ENCODE measurements at regions not wholly inside any gene's neighbourhood (a gene's known extent, or its start where the extent isn't known, plus 50 kb on each side); places are given as distances from the start of the nearest gene placed in this dataset.

DNA sequence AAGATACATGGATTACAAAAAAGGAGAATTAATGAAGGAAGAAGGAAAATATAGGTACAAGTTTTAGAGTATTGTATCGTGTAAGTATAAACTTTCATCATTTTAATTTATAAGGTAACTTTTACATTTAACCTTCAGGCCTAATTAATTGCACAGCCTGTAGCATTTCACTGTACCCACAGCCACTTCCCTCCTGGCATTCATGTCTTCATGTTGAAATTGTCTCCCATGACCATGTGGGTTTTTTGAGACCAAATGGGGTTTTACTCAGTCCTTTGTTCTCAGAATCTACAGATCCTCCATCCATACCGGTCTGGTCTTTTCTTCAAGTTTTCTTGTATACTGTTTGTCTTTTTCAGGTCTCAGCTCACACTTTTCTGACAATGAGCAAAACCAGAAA is 194.3 kb upstream of the CLNK start:
- no peaks in the 10 kb centered on the region for H3K36me3 ChIP-seq (ENCODE audit: control insufficient read depth, insufficient read depth, low read length)
- H3K9ac ChIP-seq (ENCODE audit: low read depth, low read length): no peak overlapping the region
- H3K9me3 ChIP-seq (ENCODE audit: control insufficient read depth, insufficient read depth, low read length): no peaks in the 10 kb centered on the region
- no peak overlapping the region for H3K27ac ChIP-seq (ENCODE audit: low read depth, low read length)
- H3K27me3 ChIP-seq (ENCODE audit: control insufficient read depth, insufficient read depth, low read length): no peaks in the 10 kb centered on the region
- no peaks in the 10 kb centered on the region; the same call in 1 of the 2 replicates for H3K4me1 ChIP-seq (ENCODE audit: control insufficient read depth, insufficient read depth, low read length)
- no peak overlapping the region for H3K4me3 ChIP-seq (ENCODE audit: low read depth, low read length)

DNA sequence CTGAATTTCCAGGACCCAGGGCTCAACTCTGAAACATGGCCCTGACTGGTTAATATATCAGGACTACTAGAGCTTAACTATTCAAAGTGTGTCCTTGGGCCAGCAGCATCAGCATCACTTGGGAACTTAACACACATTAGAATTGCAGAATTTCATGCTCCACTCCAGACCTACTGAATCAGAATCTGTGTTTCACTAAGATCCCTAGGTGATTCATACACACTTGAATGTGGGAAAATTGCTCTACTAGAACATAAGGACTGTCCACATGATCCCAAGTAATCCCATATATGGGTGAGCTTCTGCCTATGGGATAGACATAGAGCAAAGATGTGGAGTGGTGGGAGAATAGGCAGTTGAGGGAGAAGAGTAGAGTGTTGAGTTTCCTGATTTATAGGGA is 192.5 kb upstream of the CLNK start:
- no peaks in the 10 kb centered on the region for H3K36me3 ChIP-seq (ENCODE audit: control insufficient read depth, insufficient read depth, low read length)
- H3K9ac ChIP-seq (ENCODE audit: low read depth, low read length): no peak overlapping the region
- no peak overlapping the region for H3K27ac ChIP-seq (ENCODE audit: low read depth, low read length)
- H3K27me3 ChIP-seq (ENCODE audit: control insufficient read depth, insufficient read depth, low read length): no peaks in the 10 kb centered on the region
- no peaks in the 10 kb centered on the region; the same call in 1 of the 2 replicates for H3K4me1 ChIP-seq (ENCODE audit: control insufficient read depth, insufficient read depth, low read length)
- no peaks in the 10 kb centered on the region for H3K9me3 ChIP-seq (ENCODE audit: control insufficient read depth, insufficient read depth, low read length)
- H3K4me3 ChIP-seq (ENCODE audit: low read depth, low read length): no peak overlapping the region

DNA sequence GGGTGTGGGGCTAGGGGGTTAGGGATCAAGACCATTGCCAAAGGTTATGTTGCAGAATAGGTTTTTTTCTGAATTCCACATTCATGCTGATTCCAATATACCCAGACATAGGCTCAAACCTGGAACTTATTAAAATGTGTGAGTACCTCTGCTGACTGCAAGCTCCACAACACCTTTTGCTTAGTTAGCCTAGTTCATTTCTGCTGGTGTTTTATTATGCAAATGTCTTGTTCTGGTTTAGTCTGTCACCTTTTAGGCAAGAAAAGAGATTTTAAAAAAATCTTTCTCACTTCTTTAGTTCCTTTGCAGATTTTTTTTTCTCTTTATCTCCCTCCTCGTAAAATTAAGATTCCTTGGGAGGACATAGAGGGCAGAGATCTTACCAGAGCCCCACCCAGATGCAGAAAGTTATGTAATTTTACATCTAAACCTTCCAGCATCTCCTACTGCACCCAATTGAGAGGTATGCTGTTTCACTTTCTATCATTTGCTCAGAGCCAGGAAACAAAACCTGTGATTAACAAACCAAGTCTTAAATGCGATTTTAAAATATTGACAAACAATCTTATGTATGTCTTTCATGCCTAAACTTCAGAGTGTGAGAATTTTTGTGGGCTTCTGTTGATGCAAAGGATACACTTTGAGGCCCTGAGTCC is 190.7 kb upstream of the CLNK start:
- H3K4me1 ChIP-seq (ENCODE audit: control insufficient read depth, insufficient read depth, low read length): no peaks in the 10 kb centered on the region; the same call in 1 of the 2 replicates
- no peak overlapping the region for H3K9ac ChIP-seq (ENCODE audit: low read depth, low read length)
- H3K27ac ChIP-seq (ENCODE audit: low read depth, low read length): no peak overlapping the region
- no peaks in the 10 kb centered on the region for H3K27me3 ChIP-seq (ENCODE audit: control insufficient read depth, insufficient read depth, low read length)
- no peaks in the 10 kb centered on the region for H3K36me3 ChIP-seq (ENCODE audit: control insufficient read depth, insufficient read depth, low read length)
- H3K4me3 ChIP-seq (ENCODE audit: low read depth, low read length): no peak overlapping the region
- H3K9me3 ChIP-seq (ENCODE audit: control insufficient read depth, insufficient read depth, low read length): no peaks in the 10 kb centered on the region

DNA sequence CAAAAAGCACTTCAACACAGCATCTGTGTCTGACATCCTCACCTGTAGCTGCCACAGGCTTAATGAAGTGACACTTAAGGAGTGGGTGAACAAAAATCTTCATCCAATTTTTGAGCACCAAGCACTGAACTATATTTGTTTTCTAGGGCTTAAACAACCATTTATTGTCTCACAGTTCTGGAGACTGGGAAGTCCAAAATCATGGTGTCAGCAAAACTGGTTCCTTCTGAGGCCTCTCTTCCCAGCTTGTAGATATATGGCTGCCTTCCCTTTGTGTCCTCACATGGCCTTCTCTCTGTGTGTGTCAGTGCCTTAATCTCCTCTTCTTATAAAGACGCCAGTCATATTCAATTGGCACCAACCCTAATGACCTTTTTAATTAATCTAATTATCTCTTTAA is 189.2 kb upstream of the CLNK start:
- Histone ChIP-seq H3K27me3 (ENCODE audit: control insufficient read depth, insufficient read depth, low read length) (no peaks in the 10 kb centered on the region), H3K4me1 (ENCODE audit: control insufficient read depth, insufficient read depth, low read length) (no peaks in the 10 kb centered on the region; the same call in 1 of the 2 replicates), H3K9ac (ENCODE audit: low read depth, low read length) (no peak overlapping the region), H3K36me3 (ENCODE audit: control insufficient read depth, insufficient read depth, low read length) (no peaks in the 10 kb centered on the region), H3K9me3 (ENCODE audit: control insufficient read depth, insufficient read depth, low read length) (no peaks in the 10 kb centered on the region), H3K27ac (ENCODE audit: low read depth, low read length) (no peak overlapping the region), H3K4me3 (ENCODE audit: low read depth, low read length) (no peak overlapping the region)

DNA sequence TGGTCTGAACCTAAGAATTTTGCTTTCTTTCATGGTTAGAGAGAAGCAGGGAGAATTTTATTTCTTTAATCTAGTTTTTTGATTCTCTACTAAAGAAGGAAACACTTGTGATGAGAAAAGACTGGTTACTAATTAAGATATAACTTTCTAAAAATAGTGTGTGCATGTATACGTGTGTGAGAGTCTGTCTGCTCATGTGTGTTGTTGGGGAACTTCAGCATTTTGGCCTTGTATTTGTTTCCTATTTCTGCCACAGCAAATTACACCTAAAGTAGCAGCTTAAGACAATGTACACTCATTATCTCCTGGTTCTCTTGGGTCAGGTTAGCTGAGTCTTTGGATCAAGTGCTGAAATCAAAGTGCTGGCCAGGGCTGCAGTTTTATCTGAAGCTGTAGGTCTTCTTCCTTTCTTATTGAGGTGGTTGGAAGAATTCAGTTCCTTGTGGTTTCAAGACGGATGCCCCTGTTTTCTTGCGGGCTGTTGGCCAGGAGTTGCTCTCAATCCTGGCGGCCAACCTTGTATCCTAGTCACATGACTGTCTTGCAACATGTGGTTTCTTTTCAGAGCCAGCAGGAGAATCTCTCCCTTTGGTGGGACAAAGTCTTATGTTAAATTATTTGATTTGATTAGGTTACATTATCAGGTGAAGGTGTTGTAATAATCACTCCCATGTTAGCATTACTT is 188.4 kb upstream of the CLNK start:
- no peaks in the 10 kb centered on the region for H3K27me3 ChIP-seq (ENCODE audit: control insufficient read depth, insufficient read depth, low read length)
- no peak overlapping the region for H3K4me3 ChIP-seq (ENCODE audit: low read depth, low read length)
- H3K9me3 ChIP-seq (ENCODE audit: control insufficient read depth, insufficient read depth, low read length): no peaks in the 10 kb centered on the region
- no peaks in the 10 kb centered on the region for H3K36me3 ChIP-seq (ENCODE audit: control insufficient read depth, insufficient read depth, low read length)
- no peak overlapping the region for H3K27ac ChIP-seq (ENCODE audit: low read depth, low read length)
- H3K9ac ChIP-seq (ENCODE audit: low read depth, low read length): no peak overlapping the region
- H3K4me1 ChIP-seq (ENCODE audit: control insufficient read depth, insufficient read depth, low read length): no peaks in the 10 kb centered on the region; the same call in 1 of the 2 replicates

DNA sequence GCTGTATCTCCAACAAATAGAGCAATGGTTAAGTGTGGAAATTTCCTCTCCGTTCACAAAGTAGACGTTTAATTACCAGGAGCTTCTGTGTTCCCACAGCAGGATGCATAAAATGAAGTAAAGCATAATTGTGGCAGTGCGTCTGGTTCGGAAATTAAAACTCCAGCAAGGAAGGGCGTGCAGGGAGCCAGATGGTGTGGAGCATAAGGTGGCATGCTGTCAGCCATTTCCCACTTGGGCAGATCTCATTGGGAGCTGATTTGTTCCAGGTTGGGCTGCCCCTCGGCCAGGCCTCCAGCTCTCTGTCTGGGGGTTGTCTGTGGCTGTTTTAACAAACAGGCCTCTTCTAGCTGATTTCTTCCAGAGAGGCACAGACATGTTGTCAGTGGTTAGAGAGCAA is 182.1 kb upstream of the CLNK start:
- no peaks in the 10 kb centered on the region for H3K36me3 ChIP-seq (ENCODE audit: control insufficient read depth, insufficient read depth, low read length)
- no peaks in the 10 kb centered on the region for H3K9me3 ChIP-seq (ENCODE audit: control insufficient read depth, insufficient read depth, low read length)
- no peak overlapping the region for H3K4me3 ChIP-seq (ENCODE audit: low read depth, low read length)
- no peak overlapping the region for H3K9ac ChIP-seq (ENCODE audit: low read depth, low read length)
- H3K27me3 ChIP-seq (ENCODE audit: control insufficient read depth, insufficient read depth, low read length): no peaks in the 10 kb centered on the region
- H3K27ac ChIP-seq (ENCODE audit: low read depth, low read length): no peak overlapping the region
- H3K4me1 ChIP-seq (ENCODE audit: control insufficient read depth, insufficient read depth, low read length): no peaks in the 10 kb centered on the region

DNA sequence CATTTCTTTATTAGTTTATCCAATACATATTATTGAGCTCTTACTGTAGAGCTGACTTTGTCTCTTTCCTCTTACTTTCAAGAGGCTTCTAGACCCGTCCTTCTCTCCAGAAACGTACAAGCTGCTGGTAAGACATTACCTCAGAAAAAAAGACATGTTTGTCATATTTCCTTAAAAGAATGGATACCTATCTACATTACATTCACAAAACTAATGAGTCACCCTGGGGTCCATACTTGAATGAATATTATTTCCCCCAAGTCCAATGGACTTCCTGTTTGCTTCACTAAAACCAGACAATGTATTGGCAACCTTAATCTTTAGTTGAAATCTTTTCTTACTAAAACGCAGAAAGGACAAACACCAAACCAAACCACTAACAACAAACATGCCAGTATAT is 176.5 kb upstream of the CLNK start:
- Histone ChIP-seq H3K9me3 (ENCODE audit: control insufficient read depth, insufficient read depth, low read length) (peaks cover 11% of the 10 kb centered on the region; the same call in 1 of the 2 replicates), H3K27ac (ENCODE audit: low read depth, low read length) (no peak overlapping the region), H3K27me3 (ENCODE audit: control insufficient read depth, insufficient read depth, low read length) (no peaks in the 10 kb centered on the region), H3K9ac (ENCODE audit: low read depth, low read length) (no peak overlapping the region), H3K4me3 (ENCODE audit: low read depth, low read length) (no peak overlapping the region), H3K4me1 (ENCODE audit: control insufficient read depth, insufficient read depth, low read length) (no peaks in the 10 kb centered on the region), H3K36me3 (ENCODE audit: control insufficient read depth, insufficient read depth, low read length) (no peaks in the 10 kb centered on the region)

DNA sequence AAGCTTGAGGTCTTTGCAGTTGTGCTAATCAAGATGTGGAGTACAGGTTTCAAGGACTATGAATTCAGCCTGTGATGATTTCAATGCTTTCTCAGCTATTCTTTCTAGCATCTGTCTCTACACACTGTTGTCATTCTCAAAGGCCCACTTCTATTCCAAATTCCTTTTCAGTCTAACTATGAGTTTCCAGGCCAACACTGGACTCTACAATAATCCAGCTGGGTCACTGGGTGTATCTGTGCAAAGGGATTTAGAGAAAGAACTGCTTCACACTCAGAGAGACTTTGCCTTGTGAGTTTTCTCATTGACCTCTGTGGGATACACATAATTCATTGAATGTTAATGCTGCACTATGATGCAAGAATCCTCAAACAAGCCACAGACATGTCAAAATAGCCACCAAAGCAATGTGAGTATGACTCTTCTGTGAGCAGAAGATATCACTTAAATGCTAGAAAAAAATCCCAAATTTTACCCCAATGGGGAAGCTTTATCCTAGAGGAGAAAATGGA is 171.8 kb upstream of the CLNK start:
- Histone ChIP-seq H3K9me3 (ENCODE audit: control insufficient read depth, insufficient read depth, low read length) (peaks cover 11% of the 10 kb centered on the region; the same call in 1 of the 2 replicates), H3K4me1 (ENCODE audit: control insufficient read depth, insufficient read depth, low read length) (no peaks in the 10 kb centered on the region), H3K36me3 (ENCODE audit: control insufficient read depth, insufficient read depth, low read length) (no peaks in the 10 kb centered on the region), H3K4me3 (ENCODE audit: low read depth, low read length) (no peak overlapping the region), H3K27me3 (ENCODE audit: control insufficient read depth, insufficient read depth, low read length) (no peaks in the 10 kb centered on the region), H3K27ac (ENCODE audit: low read depth, low read length) (no peak overlapping the region), H3K9ac (ENCODE audit: low read depth, low read length) (no peak overlapping the region)

DNA sequence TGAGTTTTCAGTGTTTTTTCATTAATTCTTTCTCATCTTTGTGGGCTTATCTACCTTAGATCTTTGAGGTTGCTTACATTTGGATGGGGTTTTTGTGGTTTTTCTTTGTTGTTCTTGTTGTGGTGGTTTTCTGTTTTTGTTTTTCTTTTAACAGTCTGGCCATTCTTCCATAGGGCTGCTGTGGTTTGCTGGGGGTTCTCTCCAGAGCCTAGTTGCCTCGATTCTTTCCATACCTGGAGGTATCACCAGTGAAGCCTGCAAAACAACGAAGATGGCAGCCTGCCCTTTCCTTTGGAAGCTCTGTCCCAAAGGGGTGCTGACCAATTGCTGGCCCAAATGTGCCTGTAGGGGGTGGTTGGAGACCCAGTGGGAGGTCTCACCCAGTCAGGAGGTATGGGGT is 168.6 kb upstream of the CLNK start:
- no peaks in the 10 kb centered on the region for H3K4me1 ChIP-seq (ENCODE audit: control insufficient read depth, insufficient read depth, low read length)
- no peak overlapping the region for H3K4me3 ChIP-seq (ENCODE audit: low read depth, low read length)
- H3K27me3 ChIP-seq (ENCODE audit: control insufficient read depth, insufficient read depth, low read length): no peaks in the 10 kb centered on the region
- no peaks in the 10 kb centered on the region for H3K36me3 ChIP-seq (ENCODE audit: control insufficient read depth, insufficient read depth, low read length)
- H3K9me3 ChIP-seq (ENCODE audit: control insufficient read depth, insufficient read depth, low read length): peaks cover 11% of the 10 kb centered on the region; the same call in 1 of the 2 replicates
- no peak overlapping the region for H3K27ac ChIP-seq (ENCODE audit: low read depth, low read length)
- no peak overlapping the region for H3K9ac ChIP-seq (ENCODE audit: low read depth, low read length)

DNA sequence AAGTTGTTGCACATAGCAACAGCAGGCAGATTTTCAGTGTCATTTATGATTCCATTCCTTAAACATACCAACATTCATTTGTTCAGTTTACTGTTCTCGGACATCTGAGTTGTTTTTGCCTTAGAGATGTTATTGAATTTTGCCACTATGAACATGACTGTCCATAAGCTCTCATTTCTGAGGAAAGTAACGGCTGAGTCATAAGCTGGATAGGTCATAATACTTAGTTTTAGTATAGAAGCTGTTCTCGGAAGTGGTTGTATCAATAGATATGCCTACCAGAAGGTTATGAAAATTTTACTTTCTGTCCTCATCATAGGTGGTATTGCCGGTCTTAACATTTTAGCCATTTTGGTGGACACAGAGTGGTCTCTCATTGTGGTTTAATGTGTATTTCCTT is 157.1 kb upstream of the CLNK start:
- no peak overlapping the region for H3K9ac ChIP-seq (ENCODE audit: low read depth, low read length)
- no peak overlapping the region for H3K27ac ChIP-seq (ENCODE audit: low read depth, low read length)
- no peaks in the 10 kb centered on the region for H3K36me3 ChIP-seq (ENCODE audit: control insufficient read depth, insufficient read depth, low read length)
- no peak overlapping the region for H3K4me3 ChIP-seq (ENCODE audit: low read depth, low read length)
- no peaks in the 10 kb centered on the region for H3K9me3 ChIP-seq (ENCODE audit: control insufficient read depth, insufficient read depth, low read length)
- H3K27me3 ChIP-seq (ENCODE audit: control insufficient read depth, insufficient read depth, low read length): no peaks in the 10 kb centered on the region
- H3K4me1 ChIP-seq (ENCODE audit: control insufficient read depth, insufficient read depth, low read length): no peaks in the 10 kb centered on the region

DNA sequence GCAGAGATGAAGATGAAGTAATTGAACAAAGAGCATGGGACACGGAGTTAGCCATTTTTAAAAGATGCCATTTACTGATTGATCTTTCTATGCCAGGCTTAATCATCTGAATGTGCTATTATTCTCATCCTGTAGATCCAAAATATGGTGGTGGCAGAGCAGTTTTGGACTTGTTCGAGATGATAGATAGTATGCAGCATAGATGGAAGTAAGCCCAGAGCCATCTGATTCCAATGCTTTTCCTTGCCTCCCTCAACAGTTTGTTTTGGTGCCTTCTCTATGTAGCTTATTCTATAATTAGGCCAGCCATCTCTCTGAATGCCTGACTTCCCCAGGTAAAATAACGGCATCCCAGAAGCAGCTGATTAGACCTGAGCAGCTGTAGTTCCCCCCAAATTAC is 152.6 kb upstream of the CLNK start:
- Histone ChIP-seq H3K4me1 (ENCODE audit: control insufficient read depth, insufficient read depth, low read length) (no peaks in the 10 kb centered on the region), H3K9me3 (ENCODE audit: control insufficient read depth, insufficient read depth, low read length) (no peaks in the 10 kb centered on the region), H3K27ac (ENCODE audit: low read depth, low read length) (no peak overlapping the region), H3K27me3 (ENCODE audit: control insufficient read depth, insufficient read depth, low read length) (no peaks in the 10 kb centered on the region), H3K36me3 (ENCODE audit: control insufficient read depth, insufficient read depth, low read length) (no peaks in the 10 kb centered on the region), H3K9ac (ENCODE audit: low read depth, low read length) (no peak overlapping the region), H3K4me3 (ENCODE audit: low read depth, low read length) (no peak overlapping the region)

Measured in HUES48 (cell line).